ENCODE measurements at regions not wholly inside any gene's neighbourhood (a gene's known extent, or its start where the extent isn't known, plus 50 kb on each side); places are given as distances from the start of the nearest gene placed in this dataset.

DNA sequence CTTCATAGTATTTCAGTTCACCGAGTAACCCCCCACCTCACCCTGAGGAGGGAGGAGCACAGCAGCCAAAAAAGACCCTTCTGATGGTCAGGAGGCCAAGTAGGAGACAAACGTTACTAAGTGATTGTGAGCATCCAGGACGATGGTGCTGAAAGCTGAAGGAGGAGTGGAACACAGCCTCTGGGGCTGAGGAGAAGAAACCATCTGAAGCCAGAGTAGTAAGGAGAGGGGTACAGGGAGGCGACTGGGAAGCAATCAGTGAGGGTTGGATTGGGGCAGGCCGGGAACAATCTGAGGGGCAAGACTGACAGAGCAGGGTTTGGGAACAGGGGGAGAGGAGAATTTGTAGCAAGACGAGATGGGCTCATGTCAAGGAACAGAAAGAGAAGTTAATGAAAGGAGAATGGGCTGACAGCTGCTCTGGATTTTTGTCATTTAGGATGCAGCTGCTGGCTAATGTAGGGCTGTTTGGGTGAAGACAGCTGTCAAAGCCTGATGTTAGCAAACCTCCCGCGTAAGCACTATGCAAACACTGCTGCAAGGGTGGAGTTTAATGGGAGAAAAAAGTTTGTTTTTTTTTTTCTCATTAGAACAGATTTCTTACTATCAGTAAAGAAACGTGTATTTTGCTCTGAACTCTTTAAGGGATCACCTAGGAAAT, 622.2 kb downstream of the EDEM1 start:
- TF ChIP-seq, protein P1, sequence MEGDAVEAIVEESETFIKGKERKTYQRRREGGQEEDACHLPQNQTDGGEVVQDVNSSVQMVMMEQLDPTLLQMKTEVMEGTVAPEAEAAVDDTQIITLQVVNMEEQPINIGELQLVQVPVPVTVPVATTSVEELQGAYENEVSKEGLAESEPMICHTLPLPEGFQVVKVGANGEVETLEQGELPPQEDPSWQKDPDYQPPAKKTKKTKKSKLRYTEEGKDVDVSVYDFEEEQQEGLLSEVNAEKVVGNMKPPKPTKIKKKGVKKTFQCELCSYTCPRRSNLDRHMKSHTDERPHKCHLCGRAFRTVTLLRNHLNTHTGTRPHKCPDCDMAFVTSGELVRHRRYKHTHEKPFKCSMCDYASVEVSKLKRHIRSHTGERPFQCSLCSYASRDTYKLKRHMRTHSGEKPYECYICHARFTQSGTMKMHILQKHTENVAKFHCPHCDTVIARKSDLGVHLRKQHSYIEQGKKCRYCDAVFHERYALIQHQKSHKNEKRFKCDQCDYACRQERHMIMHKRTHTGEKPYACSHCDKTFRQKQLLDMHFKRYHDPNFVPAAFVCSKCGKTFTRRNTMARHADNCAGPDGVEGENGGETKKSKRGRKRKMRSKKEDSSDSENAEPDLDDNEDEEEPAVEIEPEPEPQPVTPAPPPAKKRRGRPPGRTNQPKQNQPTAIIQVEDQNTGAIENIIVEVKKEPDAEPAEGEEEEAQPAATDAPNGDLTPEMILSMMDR (IDR thresholded peaks at IDR 0.05; ENCODE audit: insufficient read depth, low read depth, low read length) = no peak
- TF ChIP-seq EZH2 (IDR thresholded peaks at IDR 0.05; ENCODE audit: insufficient read depth, low read length) = no peak
